EL (cell line): ENCODE measurements at regions not wholly inside any gene's neighbourhood (a gene's known extent, or its start where the extent isn't known, plus 50 kb on each side); places are given as distances from the start of the nearest gene placed in this dataset.
"Not testable (repeated sequence)": the region's sequence is repeated elsewhere in the genome, so short reads cannot be mapped to it uniquely, and the experiment has no call there.

Experiments
- DNase-seq: peaks from one replicate; pipeline ENCODE4 v3.0.0-alpha.2; 2016

DNA sequence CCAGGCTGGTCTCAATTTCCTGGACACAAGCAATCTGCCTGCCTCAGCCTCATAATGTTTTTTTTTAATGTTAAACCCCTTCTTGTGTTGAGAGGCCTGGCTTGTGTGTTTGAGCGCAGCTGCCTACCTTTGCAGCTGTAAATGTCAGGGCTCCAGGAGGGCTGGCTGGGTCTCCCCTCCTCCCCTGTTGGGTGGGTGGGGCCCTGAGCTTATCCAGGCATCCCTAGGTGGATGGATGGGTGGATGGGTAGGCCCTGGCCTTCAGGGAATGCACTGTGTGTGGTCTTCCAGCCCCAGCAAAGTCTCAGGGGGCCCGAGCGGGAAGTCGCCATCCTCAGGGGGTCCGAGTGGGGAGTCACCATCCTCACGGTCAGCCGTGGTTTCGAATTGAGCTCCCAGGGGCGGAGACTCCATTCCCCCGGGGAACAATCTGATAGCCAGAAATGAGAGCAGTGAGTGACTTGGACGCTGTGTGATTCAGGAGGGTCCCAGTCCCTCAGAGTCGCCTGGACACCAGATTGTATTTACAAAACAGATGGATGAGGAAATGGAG lies 279.4 kb upstream of the PLGLB2 start:
- not testable (repeated sequence) for DNase-seq

GRCh38 chr2:87469180-87470151 lies 278.4 kb upstream of the PLGLB2 start:
- DNase-seq: peak; percentile 67

- DNase-seq: not testable (repeated sequence)
These were observed 277.2 kb upstream of the PLGLB2 start for GRCh38 chr2:87470381-87471380.

DNA sequence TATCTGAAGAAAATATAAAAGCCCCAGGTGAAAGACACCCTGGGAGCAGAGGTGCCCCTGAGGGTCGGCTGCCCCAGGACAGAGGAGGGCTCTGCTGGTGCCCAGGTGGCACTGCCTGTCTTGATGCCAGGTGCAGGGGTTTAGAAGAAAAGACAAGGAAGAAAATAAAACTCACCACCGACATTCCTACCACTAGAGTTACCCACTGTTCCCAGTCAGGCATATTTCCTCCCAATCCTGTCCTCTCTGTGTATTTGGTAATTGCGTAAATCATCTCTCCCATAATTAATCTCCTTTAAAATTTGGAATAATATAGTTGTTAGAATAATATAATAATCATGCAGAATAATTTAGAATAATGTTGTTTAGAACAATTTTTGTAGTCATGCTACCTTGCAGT lies 276.4 kb upstream of the PLGLB2 start:
- DNase-seq: not testable (repeated sequence)

GRCh38 chr2:87476223-87476872 lies 271.5 kb upstream of the PLGLB2 start:
- not testable (repeated sequence) for DNase-seq

- not testable (repeated sequence) for DNase-seq
These were observed 271.0 kb upstream of the PLGLB2 start for GRCh38 chr2:87476936-87477335.

DNA sequence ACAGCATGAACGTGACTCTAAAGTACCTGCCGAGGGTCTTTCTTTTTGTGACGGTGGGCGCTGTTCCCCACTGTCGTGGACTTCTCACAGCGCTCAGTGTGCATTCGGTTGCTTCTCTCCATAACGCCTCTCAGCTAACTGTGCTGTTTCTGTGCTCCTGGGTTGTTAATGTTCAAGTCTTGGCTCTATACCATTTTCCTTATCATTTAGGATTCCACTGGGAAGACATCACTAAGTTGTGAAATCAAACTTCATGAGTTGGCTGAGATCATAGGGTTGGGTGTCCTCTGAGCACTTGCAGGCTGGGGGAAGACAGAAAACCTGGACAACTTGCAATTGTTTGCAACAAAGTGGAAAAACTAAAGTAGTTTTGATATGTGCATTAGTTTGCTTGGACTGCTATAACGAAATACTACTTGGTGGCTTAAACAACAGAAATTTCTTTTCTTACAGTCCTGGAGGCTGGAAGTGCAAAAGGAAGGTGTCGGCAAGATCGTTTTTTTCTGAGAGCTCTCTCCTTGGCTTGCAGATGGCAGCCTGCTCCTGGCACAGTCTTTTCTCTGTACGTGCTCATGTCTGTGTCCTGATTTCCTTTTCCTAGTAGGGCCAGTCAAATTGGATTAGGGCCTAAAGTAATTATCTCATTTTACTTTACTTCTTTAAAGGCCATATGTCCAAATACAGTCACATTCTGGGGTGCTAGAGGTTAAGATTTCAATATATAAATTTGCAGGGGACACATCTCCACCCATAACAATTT lies 270.0 kb upstream of the PLGLB2 start:
- DNase-seq: not testable (repeated sequence)

GRCh38 chr2:87478911-87479310 lies 269.0 kb upstream of the PLGLB2 start:
- not testable (repeated sequence) for DNase-seq

- not testable (repeated sequence) for DNase-seq
These were observed 264.7 kb upstream of the PLGLB2 start for GRCh38 chr2:87483093-87483680.

GRCh38 chr2:87484363-87484762 lies 263.5 kb upstream of the PLGLB2 start:
- not testable (repeated sequence) for DNase-seq

DNA sequence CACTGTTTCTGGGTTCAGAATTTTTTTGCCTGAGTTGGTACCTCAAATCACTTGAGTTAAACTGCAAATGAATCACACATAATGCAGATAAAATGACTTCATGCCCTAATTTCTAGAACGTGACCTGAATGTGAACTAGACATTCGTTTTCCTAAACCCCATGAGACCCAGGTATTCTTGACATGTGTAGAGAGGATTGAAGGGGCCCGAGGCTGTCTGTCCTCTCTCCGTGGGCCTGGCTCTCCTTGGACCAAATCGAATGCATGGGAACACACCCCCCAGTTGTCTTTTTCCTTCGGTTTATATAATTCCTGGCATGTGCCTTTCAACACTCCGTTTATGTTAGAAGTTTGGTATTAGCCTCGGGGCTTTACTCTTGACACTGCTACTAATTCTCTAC lies 262.4 kb upstream of the PLGLB2 start:
- not testable (repeated sequence) for DNase-seq

- not testable (repeated sequence) for DNase-seq
These were observed 262.0 kb upstream of the PLGLB2 start for GRCh38 chr2:87485884-87486283.

- DNase-seq: not testable (repeated sequence)
These were observed 261.5 kb upstream of the PLGLB2 start for GRCh38 chr2:87486413-87486812.

GRCh38 chr2:87488021-87488420 lies 259.9 kb upstream of the PLGLB2 start:
- not testable (repeated sequence) for DNase-seq

- not testable (repeated sequence) for DNase-seq
These were observed 258.9 kb upstream of the PLGLB2 start for GRCh38 chr2:87488991-87489390.

- DNase-seq: not testable (repeated sequence)
These were observed 253.0 kb upstream of the PLGLB2 start for GRCh38 chr2:87494846-87495245.

GRCh38 chr2:87495455-87495854 lies 252.4 kb upstream of the PLGLB2 start:
- DNase-seq: not testable (repeated sequence)

DNA sequence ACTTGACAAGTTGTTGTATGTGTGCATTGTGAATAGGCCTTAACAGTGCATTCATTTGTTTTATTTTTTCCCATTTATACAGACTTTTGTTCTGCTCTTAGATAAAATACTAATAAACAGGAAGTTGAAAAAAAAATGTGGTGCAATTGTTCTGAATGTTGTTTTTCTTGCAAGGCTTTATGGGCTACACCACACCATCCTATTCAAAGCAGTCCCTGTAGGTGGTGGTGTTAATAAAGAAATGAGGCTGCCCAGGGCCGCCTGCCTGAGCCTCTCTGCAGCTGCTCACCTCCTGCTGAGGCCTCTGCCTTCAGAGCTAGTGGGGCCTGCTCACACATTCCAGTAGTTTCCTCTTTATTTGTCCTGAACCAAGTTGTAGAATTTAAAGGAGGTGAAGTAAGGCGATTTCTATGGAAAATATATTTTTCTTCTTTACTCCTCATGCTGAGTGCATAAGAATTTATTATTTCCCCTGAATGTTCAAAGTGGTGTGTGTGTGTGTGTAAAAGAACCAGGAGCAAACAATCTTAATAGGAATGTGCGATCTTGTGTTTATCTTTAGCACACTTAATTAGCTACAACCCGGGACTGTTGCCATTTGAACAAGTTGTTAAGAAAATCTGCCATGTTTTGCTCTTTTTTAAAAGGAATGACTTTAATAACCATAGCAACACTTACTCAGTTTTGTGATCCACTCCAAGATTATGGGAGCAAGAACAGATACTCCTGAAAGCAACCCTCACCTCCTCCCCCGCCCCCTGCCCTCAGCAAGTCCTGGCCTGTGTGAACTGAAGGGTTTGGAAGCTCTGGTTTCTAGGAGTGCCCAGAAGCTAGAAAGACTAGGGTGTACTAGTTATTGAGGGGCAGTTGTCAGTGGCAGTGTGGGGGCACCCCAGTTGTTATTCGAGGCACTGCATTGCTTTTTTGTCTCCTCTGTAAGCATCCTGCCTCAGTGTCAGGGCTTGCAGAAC lies 251.6 kb upstream of the PLGLB2 start:
- DNase-seq: peak; percentile 28

DNA sequence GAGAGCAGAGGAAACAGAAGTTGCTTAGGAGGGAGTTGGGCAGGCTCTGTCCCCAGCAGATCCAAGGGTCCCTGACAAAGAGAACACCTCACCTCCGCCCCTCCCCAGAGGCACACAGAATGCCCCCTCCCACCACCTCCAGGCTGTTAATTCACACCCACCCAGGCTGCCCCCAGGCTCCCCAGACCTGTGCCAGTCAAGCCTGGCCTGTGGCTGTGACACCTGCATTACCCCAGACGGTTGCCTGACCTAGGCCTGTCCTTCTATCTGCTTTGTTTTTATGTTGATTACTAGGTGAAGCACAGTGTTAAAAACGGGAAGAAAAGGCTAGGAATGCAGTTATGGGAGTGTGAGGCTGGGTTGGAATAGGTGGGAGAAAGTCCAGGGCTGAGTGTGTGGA lies 250.8 kb upstream of the PLGLB2 start:
- not testable (repeated sequence) for DNase-seq

DNA sequence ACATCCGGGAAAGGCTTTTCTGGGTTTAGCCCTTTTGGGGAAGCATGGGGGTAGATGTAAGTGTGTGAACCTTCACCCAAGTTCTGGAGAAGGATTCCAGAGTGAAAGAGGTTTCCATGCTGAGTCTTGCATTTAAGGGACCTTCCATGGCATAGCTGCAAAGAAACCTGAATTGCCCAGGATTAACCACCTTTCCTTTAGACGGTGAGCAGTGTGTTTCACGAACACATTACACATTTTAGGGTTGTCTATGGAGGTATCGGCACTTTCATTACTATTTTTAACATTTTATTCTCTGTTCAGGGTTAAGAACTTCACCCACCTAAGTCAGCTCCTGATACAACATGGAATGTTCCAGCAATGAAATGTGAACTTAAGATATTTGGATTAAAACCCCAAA lies 250.2 kb upstream of the PLGLB2 start:
- DNase-seq: not testable (repeated sequence)
